GM12891 (cell line): ENCODE measurements at regions not wholly inside any gene's neighbourhood (a gene's known extent, or its start where the extent isn't known, plus 50 kb on each side); places are given as distances from the start of the nearest gene placed in this dataset.

Source experiments
- PAX5 ChIP-seq: IDR thresholded peaks from 2 replicates; pipeline ENCODE4 v1.6.1; 2011; ENCODE audit warnings: low read length, moderate library complexity, mild to moderate bottlenecking; ENCODE audit not compliant: insufficient read depth, severe bottlenecking
- POLR2A ChIP-seq: IDR thresholded peaks from 2 replicates; pipeline ENCODE4 v1.6.1; 2011; ENCODE audit warnings: low read depth, low read length, control low read depth
- POLR2AphosphoS5 ChIP-seq: IDR thresholded peaks from 2 replicates; pipeline ENCODE4 v1.6.1; 2011; ENCODE audit warnings: low read depth, low read length, control low read depth
- POU2F2 ChIP-seq: IDR thresholded peaks from 2 replicates; pipeline ENCODE4 v1.6.1; 2011; ENCODE audit warnings: low read depth, mild to moderate bottlenecking, control low read depth, low read length, moderate library complexity
- SPI1 ChIP-seq: IDR thresholded peaks from 2 replicates; pipeline ENCODE4 v1.6.1; 2011; ENCODE audit warnings: low read depth, low read length, control low read depth
- TAF1 ChIP-seq: IDR thresholded peaks from 2 replicates; pipeline ENCODE4 v1.6.1; 2011; ENCODE audit warnings: low read depth, low read length, control low read depth

DNA sequence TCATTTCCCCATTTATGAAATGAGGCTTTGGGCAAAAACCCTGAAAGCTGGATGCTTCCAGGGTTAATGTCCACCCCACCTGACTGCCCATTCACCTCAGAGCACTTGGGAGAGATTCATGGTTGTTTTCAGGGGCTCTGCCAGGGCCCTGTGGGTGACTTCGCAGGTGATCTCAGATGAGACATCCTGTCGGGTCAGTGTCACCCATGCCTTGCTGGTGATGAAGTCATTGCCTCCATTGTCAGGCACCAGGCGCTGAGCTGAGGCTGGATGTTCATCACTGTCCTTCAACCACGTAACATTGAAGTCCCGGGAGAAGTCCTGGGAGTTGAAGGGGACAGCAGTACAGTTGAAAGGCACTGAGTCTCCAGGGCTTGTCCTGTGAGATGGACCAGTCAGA lies 115.6 kb upstream of the SIRPA start:
- no peak for TF ChIP-seq POLR2A
- TF ChIP-seq SPI1, result no peak
- TF ChIP-seq POU2F2, result no peak
- TF ChIP-seq TAF1, result no peak
- TF ChIP-seq POLR2AphosphoS5, result no peak
- no peak for TF ChIP-seq PAX5
